GM18868 (cell line): ENCODE measurements at regions not wholly inside any gene's neighbourhood (a gene's known extent, or its start where the extent isn't known, plus 50 kb on each side); places are given as distances from the start of the nearest gene placed in this dataset.

Experiments
- ATAC-seq: cut with Tn5 transposase; IDR thresholded peaks from one replicate; pipeline ENCODE4 v1.9.1; 2021; ENCODE audit warnings: mild to moderate bottlenecking, moderate library complexity; ENCODE audit not compliant: unreplicated experiment

GRCh38 chr10:131743190-131744151 lies 157.3 kb upstream of the PPP2R2D start:
- ATAC-seq: peak; percentile 83

DNA sequence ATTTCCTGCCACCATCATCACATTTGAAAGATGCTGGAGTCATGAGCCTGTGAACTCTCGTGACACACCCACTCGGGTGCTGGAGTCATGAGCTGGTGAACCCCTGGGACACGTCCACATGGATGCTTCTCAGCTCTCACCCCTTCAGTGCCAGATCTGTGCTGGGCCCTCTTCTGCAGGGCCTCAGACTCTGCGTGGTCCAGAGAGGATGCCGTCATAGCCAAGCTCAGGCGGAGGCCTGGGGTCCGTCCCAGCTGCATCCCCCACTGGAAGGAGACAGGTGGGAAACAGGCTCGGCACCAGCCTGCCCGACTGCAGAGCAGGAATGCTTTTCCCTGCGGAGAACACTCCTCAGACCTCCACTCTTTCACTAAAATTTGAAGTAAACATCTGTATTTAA lies 156.5 kb upstream of the PPP2R2D start:
- ATAC-seq: peak; percentile 1

DNA sequence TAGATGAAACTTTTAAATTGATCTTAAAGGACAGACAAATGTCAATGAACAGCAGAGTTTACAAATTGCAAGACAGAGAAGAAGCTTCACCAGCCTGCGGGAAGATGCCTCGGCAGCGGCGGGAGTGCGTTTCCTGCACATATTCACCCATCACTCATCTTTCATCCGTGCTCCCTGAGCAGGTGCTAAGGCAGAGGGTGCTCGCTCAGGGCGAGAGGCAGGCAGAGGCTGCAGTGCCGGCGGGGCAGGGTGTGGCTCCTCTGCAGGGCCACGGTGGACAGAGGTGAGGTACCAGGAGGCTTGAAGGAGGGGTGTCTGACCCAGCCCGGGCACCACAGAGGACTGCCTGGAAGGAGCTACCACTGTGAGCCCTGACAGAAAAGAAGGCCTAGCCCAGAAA lies 155.2 kb upstream of the PPP2R2D start:
- no peak for ATAC-seq

GRCh38 chr10:131746241-131746711 lies 154.5 kb upstream of the PPP2R2D start:
- ATAC-seq: no peak

- ATAC-seq: no peak
Measured at GRCh38 chr10:131746785-131747184, 154.0 kb upstream of the PPP2R2D start.

DNA sequence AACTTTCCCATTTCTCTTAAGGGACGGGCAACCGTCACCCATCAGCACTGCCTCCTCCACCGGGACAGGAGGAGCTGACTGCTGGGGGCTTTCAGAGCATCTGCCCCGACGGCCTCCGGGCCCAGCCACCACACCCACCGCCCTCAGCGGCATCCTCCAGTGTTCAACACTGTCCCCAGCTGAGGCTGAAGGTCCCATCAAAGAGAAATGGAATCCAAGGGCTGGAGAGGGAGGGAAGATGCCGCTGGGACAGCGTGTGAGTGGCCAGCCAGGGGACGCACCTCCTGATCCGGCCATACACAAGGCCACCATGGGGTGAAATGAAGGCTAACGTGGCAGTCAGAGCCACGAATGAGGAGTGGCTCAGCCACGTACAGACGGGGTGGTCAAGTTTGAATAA lies 153.6 kb upstream of the PPP2R2D start:
- ATAC-seq: no peak

GRCh38 chr10:131747791-131748190 lies 153.0 kb upstream of the PPP2R2D start:
- no peak for ATAC-seq

DNA sequence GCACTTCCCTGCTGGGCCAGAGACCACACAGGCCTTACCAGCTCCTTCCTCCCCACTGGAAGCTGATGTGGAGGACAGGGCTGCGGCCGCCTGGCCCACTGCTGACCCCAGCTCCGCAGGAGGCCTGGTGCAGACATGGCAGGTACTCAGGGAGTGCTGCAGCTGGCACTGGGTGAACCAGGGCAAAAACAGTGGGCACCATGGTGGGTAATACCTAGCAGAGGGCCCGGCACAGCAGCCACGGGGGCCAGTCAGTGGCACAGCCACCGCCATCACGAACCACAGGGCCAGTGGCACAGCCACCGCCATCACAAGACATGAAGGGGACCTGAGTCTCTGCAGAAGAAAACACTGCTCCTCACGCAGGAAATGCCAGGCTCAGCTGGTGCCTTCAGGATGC lies 152.6 kb upstream of the PPP2R2D start:
- ATAC-seq: no peak

DNA sequence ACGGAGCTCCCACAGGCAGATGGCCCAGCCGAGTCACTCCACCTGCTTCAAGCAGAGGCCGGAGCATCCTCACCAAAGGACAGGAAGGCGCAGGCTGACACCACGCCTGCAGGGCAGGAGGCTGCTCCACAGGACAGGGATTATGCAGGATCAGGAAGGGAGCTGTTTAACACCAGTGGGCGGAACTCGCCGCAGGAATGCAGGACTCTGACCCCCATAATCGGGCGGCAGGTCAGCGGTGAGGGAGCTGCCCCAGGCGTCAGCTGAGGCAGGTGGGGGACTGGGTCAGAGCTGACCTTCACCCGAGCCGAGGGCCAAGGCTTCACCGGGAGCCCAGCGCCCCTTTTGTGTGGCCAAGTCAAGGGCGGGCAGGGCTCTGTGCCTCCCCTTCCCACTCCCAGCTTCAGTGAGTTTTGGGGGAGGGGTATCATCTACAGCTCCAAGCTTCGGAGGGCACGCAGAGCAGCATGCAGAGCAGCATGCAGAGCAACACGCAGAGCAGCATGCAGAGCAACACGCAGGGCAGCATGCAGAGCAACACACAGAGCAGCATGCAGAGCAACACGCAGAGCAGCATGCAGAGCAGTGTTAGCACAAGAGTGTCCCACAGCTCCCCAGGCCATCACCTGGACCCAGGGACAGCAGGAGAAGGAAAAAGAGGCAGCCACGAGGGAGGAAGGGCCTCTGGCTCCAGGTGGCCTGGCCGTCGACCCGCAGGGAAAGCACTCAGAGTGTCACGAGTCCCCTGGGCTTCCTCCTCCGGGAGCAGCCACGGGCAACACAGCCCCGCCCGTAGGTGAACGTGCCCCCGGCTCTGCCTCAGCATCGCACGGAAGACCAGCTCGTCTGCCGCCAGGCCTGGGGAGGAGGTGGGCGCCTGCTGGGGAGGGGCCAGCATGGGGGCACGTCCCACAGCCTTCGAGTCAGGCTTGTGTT lies 151.7 kb upstream of the PPP2R2D start:
- ATAC-seq: no peak

GRCh38 chr10:131749767-131750142 lies 151.1 kb upstream of the PPP2R2D start:
- no peak for ATAC-seq

DNA sequence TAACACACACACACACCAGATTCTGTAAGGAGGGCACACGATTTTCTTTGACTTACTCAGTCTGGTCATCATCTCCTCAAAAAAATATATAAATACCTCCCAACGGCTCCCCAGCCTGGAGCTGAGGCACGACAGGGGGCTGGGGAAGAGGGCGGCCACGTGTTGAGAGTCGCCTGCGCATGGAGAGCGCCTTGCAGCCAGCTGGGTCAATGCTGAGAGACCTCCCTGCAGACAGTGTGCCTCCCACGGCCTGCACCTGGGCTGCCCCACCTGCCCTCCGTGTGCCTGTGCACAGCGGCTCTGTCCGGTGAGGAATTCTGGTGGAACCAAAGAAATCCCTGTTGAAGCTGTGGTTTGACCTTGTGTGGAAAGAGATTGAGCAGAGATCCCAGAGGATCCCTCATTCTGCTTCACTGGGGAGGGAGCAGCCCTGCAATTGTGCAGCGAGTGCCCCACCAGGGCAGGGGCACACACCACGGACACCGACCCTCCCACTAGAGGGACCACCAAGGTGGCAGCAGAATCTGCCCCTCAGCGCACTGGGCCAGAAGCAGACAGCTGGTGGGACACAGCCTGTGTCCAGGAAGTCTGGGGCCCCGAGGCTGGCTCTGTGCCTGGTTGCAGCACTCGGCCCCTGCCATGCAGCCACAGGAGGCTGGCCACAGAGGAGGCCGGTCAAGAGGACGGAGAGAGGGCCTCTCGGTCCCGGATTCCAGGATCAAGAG lies 150.5 kb upstream of the PPP2R2D start:
- no peak for ATAC-seq

DNA sequence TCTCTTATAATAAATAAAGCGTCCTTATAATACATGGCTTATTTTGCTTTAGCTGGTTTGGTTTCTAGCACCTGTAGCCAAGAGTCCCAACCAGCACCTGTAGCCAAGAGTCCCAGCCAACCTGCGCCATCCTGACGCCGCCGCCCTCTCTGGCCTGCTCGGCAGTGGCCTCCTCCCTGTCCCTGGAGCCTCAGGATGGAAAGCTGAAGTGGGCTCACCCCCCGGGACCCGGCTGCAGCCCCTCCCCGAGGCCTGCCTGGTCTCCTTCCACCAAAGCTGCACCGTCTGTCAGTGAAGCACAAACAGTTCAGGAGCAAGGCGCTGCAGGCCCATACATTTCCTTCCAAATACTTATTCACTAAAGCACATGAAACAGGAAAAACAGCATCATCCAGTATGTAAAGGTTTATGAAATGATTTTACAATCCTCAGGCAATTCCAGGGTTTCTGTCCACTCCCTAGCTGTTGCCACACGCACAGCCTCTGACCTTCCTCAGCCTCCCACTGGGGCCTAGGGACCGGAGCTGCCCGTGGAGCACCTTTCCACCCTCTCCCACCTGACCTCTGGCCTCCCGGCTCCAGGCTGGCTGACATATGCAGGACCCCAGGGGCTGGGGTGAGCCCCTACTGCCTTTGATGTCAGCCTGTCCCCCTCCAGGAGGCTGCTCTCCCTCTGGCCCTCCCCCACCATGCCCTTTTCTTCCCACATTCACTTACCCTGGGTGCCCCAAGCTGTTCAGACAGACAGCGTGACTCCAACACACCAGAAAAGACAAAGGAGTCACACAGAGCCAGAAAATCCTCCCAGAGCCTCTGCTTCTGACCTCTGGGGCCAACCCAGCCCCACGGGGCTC lies 149.6 kb upstream of the PPP2R2D start:
- no peak for ATAC-seq

GRCh38 chr10:131751827-131752775 lies 148.7 kb upstream of the PPP2R2D start:
- no peak for ATAC-seq

GRCh38 chr10:131753336-131753735 lies 147.5 kb upstream of the PPP2R2D start:
- ATAC-seq: no peak

DNA sequence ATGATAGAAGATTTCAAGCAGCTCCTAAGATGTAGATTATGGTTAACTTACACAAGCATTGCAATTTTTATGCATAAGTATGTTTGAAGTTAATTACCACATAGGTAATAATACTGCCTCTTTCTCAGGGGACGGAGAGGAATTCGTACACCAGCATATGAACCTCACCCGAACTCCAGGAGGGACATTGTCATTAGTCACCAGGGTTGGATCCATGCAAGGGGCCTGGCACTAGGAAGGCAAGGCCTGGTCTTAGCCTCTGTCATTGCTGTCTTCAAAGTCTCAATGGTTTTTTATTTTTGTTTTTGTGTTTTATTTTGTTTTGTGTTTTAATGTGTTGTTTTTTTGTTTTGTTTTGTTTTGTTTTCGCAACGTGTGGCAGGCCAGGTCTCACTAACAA lies 145.6 kb upstream of the PPP2R2D start:
- no peak for ATAC-seq

GRCh38 chr10:131757285-131758058 lies 143.3 kb upstream of the PPP2R2D start:
- ATAC-seq: no peak

GRCh38 chr10:131758062-131758938 lies 142.5 kb upstream of the PPP2R2D start:
- no peak for ATAC-seq
